ENCODE measurements at regions not wholly inside any gene's neighbourhood (a gene's known extent, or its start where the extent isn't known, plus 50 kb on each side); places are given as distances from the start of the nearest gene placed in this dataset.

DNA sequence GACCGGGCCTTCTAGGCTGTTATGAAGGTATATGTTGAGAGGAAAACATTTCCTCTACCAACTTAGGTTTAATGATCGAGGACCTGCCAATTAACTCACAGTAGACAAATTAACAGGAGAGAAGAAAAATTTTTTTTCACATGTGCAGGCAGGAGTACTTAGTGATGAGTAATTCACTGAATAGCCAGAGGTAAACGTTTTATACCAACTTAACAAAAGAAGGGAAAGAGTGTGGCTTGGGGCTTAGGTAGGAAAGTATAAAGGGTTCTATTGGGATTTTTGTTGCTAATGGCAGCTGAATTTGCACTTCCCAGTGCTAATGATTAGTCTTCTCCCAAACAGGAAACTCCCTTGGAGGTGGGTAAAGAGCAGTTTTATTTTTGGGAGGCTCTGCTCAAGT, 121.6 kb upstream of the HS3ST4 start:
- TF ChIP-seq MAZ (IDR thresholded peaks at IDR 0.05; ENCODE audit: borderline replicate concordance, low read depth, low read length) (no peak), USF2 (IDR thresholded peaks at IDR 0.05; ENCODE audit: low read depth, low read length) (no peak), MAFK (IDR thresholded peaks at IDR 0.05; ENCODE audit: low read depth, low read length) (no peak), CHD1 (IDR thresholded peaks at IDR 0.05; ENCODE audit: low read depth, low read length) (no peak), RFX5 (IDR thresholded peaks at IDR 0.05; ENCODE audit: low read depth, low read length) (no peak), MXI1 (IDR thresholded peaks at IDR 0.05; ENCODE audit: borderline replicate concordance, low read depth, low read length) (no peak), BHLHE40 (IDR thresholded peaks at IDR 0.05; ENCODE audit: low read depth, low read length) (no peak), CTCF (conservative IDR thresholded peaks at IDR 0.05; ENCODE audit: low read depth, low read length) (no peak), CEBPB (IDR thresholded peaks at IDR 0.05; ENCODE audit: low read depth, low read length) (no peak)
- no peak overlapping the region for H3K56ac ChIP-seq (ENCODE audit: extremely low read depth, insufficient read depth, low read length)
- H3K23ac ChIP-seq (ENCODE audit: low read depth, low read length): no peak overlapping the region
- WGBS, 2 experiments (ENCODE audit: extremely low coverage in 2 of 2, insufficient read length in 1 of 2): no CpG with 5 or more reads among the region's 3 CpGs
- H3K9me3 ChIP-seq (ENCODE audit: control insufficient read depth, insufficient read depth, low read length): peaks cover 10% of the 10 kb centered on the region; the same call in 1 of the 2 replicates
- DNase-seq: no peak
- no peak overlapping the region for H2AFZ ChIP-seq (replicated peaks; ENCODE audit: low read length, poor library complexity)
- no peak overlapping the region for H3K27ac ChIP-seq (ENCODE audit: insufficient read depth, low read length)
- intact Hi-C loops (cut with micrococcal nuclease): no loop called here
- H2AK5ac ChIP-seq (ENCODE audit: low read depth, low read length): no peak overlapping the region
- no peak for ATAC-seq (ENCODE audit: low read depth)
- no peak overlapping the region for H2BK15ac ChIP-seq (ENCODE audit: low read depth, low read length)
- no TSS peak for BruUV-seq (replicated peaks)
- no peak overlapping the region for H2BK5ac ChIP-seq (ENCODE audit: low read depth, low read length, poor library complexity, severe bottlenecking)
- H2BK20ac ChIP-seq (ENCODE audit: low read depth, low read length): no peak overlapping the region
- no peak overlapping the region for H3K4me3 ChIP-seq (ENCODE audit: insufficient read depth, low read depth, low read length)
- no peaks in the 10 kb centered on the region for H4K20me1 ChIP-seq (ENCODE audit: insufficient read depth, low read length)
- no peaks in the 10 kb centered on the region for H3K4me1 ChIP-seq (ENCODE audit: control insufficient read depth, insufficient read depth, low read length)
- H4K91ac ChIP-seq (ENCODE audit: insufficient read depth, low read depth, low read length): no peak overlapping the region
- H3K18ac ChIP-seq (ENCODE audit: low read depth, low read length): no peak overlapping the region
- no peak overlapping the region for H4K5ac ChIP-seq (ENCODE audit: low read depth, low read length)
- no peaks in the 10 kb centered on the region for H3K36me3 ChIP-seq (ENCODE audit: control insufficient read depth, insufficient read depth, low read length)
- no peak overlapping the region for H3K4me2 ChIP-seq (ENCODE audit: low read depth, low read length)
- no peaks in the 10 kb centered on the region for H3K27me3 ChIP-seq (ENCODE audit: control insufficient read depth, insufficient read depth, low read length)
- H3K9ac ChIP-seq (ENCODE audit: low read depth, low read length): no peak overlapping the region
- no peak overlapping the region for H2BK120ac ChIP-seq (ENCODE audit: low read depth, low read length)
- POLR2A ChIA-PET (ENCODE audit: unreplicated experiment): no interaction called here
- in situ Hi-C loops (cut with MboI; ENCODE audit: low sequenced_read_pairs): no loop called here
- dilution Hi-C loops (cut with HindIII; ENCODE audit: low sequenced_read_pairs, unreplicated experiment): no loop called here
- no peak overlapping the region for H3K14ac ChIP-seq (replicated peaks; ENCODE audit: low read depth, low read length)
- H3K79me1 ChIP-seq (ENCODE audit: low read depth in 1 of 2, low read length in 2 of 2): no peaks in the 10 kb centered on the region
- no peaks in the 10 kb centered on the region for H3K9me1 ChIP-seq (ENCODE audit: insufficient read depth, low read length)
- H3K4ac ChIP-seq (ENCODE audit: low read depth, low read length): no peak overlapping the region
- H2AK9ac ChIP-seq (replicated peaks; ENCODE audit: low read depth, low read length, poor library complexity): no peak overlapping the region
- CTCF ChIA-PET: no interaction called here
- H4K8ac ChIP-seq (ENCODE audit: low read depth in 2 of 2, low read length in 2 of 2): no peak overlapping the region
